Progenitor cell of endocrine pancreas (in vitro differentiated cells): ENCODE measurements at regions not wholly inside any gene's neighbourhood (a gene's known extent, or its start where the extent isn't known, plus 50 kb on each side); places are given as distances from the start of the nearest gene placed in this dataset.

Source experiments
- DNase-seq: peaks from one replicate; pipeline ENCODE4 v3.0.0; 2021; ENCODE audit warnings: low spot score; ENCODE audit not compliant: unreplicated experiment
- H3K27ac Mint-ChIP-seq: 2 replicates; pipeline ENCODE4 v1.8.0; 2021; ENCODE audit warnings: mild to moderate bottlenecking, moderate library complexity, mixed read lengths
- H3K27me3 Mint-ChIP-seq: 2 replicates; pipeline ENCODE4 v1.8.0; 2021; ENCODE audit warnings: mixed read lengths
- H3K36me3 Mint-ChIP-seq: 2 replicates; pipeline ENCODE4 v1.8.0; 2022; ENCODE audit warnings: mixed read lengths; ENCODE audit not compliant: insufficient read depth
- H3K4me1 Mint-ChIP-seq: 2 replicates; pipeline ENCODE4 v1.8.0; 2021; ENCODE audit warnings: low read depth, mixed read lengths
- H3K4me3 Mint-ChIP-seq: 2 replicates; pipeline ENCODE4 v1.8.0; 2021; ENCODE audit warnings: low read depth, mild to moderate bottlenecking, moderate library complexity, mixed read lengths
- H3K9me3 Mint-ChIP-seq: 2 replicates; pipeline ENCODE4 v1.8.0; 2021; ENCODE audit warnings: low read depth, mixed read lengths
- CTCF ChIP-seq: fragments of 200-600 bp; sonication (generic); IDR thresholded peaks from one replicate; pipeline ENCODE4 v1.5.0; 2021; ENCODE audit warnings: antibody characterized with exemption, mild to moderate bottlenecking; ENCODE audit not compliant: unreplicated experiment

DNA sequence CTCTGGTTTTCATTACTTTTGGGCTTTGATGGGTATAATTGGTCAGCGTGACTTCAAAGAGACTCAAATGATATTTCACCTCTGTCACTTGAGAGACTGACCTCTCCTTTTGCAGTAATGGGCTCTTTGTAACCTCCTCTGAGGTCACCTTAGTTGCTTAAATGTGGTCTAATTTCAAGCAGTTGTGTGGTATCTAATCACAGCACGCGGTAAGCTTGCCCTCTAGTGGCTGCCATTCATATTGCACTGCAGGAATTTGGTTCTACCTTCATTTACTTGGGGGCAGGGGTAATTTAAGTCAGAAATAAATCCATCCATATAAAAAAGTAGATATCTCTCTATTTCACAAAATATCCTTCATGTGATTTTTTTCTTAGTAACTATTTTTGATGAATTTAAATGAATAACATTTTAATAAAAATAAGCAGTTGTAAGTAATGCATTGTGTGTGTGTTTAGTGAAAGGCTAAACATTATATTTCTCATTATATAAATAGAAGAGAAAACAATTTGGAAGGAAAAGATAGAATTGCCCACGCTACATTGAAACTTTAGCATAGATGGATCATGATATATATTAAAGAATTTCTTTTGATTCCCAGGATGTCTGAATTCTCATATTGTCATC, 55.0 kb upstream of the ANO3 start:
- Mint-ChIP-seq H3K4me3 (no peak overlapping the region), H3K27me3 (peaks cover 3% of the 10 kb centered on the region), H3K4me1 (no peaks in the 10 kb centered on the region), H3K9me3 (no peaks in the 10 kb centered on the region), H3K27ac (no peak overlapping the region), H3K36me3 (no peaks in the 10 kb centered on the region)
- peak; percentile 52 for DNase-seq
- TF ChIP-seq CTCF: peak; percentile 96

- Mint-ChIP-seq H3K27ac (no peak overlapping the region), H3K36me3 (no peaks in the 10 kb centered on the region), H3K9me3 (no peaks in the 10 kb centered on the region), H3K4me1 (no peaks in the 10 kb centered on the region), H3K4me3 (no peak overlapping the region), H3K27me3 (peaks cover 3% of the 10 kb centered on the region)
- no peak for TF ChIP-seq CTCF
- DNase-seq: no peak
Observed at GRCh38 chr11:26278354-26278753, 53.6 kb upstream of the ANO3 start.
